ENCODE measurements at regions not wholly inside any gene's neighbourhood (a gene's known extent, or its start where the extent isn't known, plus 50 kb on each side); places are given as distances from the start of the nearest gene placed in this dataset.

- TF ChIP-seq CTCF (IDR thresholded peaks at IDR 0.05; ENCODE audit: extremely low read depth in 1 of 2, insufficient read depth in 1 of 2, low read depth in 1 of 2, low read length in 2 of 2) (no peak), POLR2A (IDR thresholded peaks at IDR 0.05; ENCODE audit: low read depth, low read length) (no peak), EZH2 (IDR thresholded peaks at IDR 0.05; ENCODE audit: borderline replicate concordance, low read depth, low read length, severe bottlenecking) (no peak), MYC (IDR thresholded peaks at IDR 0.05; ENCODE audit: low read depth, low read length) (no peak), POLR2AphosphoS5 (IDR thresholded peaks at IDR 0.05; ENCODE audit: insufficient read depth, low read depth, low read length) (no peak)
These were observed 138.6 kb downstream of the CEMIP2 start for GRCh38 chr9:71629578-71630215.

Measured in endothelial cell of umbilical vein (primary cell).